Left ventricle myocardium inferior (tissue), 1 donor: ENCODE measurements at regions not wholly inside any gene's neighbourhood (a gene's known extent, or its start where the extent isn't known, plus 50 kb on each side); places are given as distances from the start of the nearest gene placed in this dataset.

Experiments used
- DNase-seq: peaks from one replicate; pipeline ENCODE4 v3.0.0-alpha.2; 2020
- H3K27ac ChIP-seq: fragments of 200-600 bp; replicated peaks from 2 replicates; pipeline ENCODE4 v1.8.0; 2021
- H3K27me3 ChIP-seq: fragments of 200-600 bp; 2 replicates; pipeline ENCODE4 v1.8.0; 2021; ENCODE audit warnings: low read depth
- H3K36me3 ChIP-seq: fragments of 200-600 bp; 2 replicates; pipeline ENCODE4 v1.8.0; 2021
- H3K4me1 ChIP-seq: fragments of 200-600 bp; 2 replicates; pipeline ENCODE4 v1.8.0; 2021
- H3K4me3 ChIP-seq: fragments of 200-600 bp; 2 replicates; pipeline ENCODE4 v1.8.0; 2021; ENCODE audit warnings: mild to moderate bottlenecking, moderate library complexity
- H3K9me3 ChIP-seq: fragments of 200-600 bp; replicated peaks from 2 replicates; pipeline ENCODE4 v1.8.0; 2021
- intact Hi-C: fragments of 100-400 bp; cut with micrococcal nuclease; formaldehyde crosslinking; loops from one replicate; pipeline ENCODE4 v1.11.0; 2022
- TF ChIP-seq, protein P1 (sequence below): fragments of 200-600 bp; IDR thresholded peaks from 2 replicates; pipeline ENCODE4 v1.8.0; 2021; ENCODE audit warnings: antibody characterized with exemption, mild to moderate bottlenecking, borderline replicate concordance
- donor health status: DM: no; HTN: yes; CAD: no; lungs with severe emphysema.

GRCh38 chr15:31552482-31553099, 226.0 kb downstream of the KLF13 start:
- H3K4me1 ChIP-seq, result peaks cover 22% of the 10 kb centered on the region
- H3K36me3 ChIP-seq, result no peaks in the 10 kb centered on the region
- H3K4me3 ChIP-seq, result no peak overlapping the region
- intact Hi-C loops, result no loop called here
- no peaks in the 10 kb centered on the region for H3K9me3 ChIP-seq
- TF ChIP-seq, protein P1, sequence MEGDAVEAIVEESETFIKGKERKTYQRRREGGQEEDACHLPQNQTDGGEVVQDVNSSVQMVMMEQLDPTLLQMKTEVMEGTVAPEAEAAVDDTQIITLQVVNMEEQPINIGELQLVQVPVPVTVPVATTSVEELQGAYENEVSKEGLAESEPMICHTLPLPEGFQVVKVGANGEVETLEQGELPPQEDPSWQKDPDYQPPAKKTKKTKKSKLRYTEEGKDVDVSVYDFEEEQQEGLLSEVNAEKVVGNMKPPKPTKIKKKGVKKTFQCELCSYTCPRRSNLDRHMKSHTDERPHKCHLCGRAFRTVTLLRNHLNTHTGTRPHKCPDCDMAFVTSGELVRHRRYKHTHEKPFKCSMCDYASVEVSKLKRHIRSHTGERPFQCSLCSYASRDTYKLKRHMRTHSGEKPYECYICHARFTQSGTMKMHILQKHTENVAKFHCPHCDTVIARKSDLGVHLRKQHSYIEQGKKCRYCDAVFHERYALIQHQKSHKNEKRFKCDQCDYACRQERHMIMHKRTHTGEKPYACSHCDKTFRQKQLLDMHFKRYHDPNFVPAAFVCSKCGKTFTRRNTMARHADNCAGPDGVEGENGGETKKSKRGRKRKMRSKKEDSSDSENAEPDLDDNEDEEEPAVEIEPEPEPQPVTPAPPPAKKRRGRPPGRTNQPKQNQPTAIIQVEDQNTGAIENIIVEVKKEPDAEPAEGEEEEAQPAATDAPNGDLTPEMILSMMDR, result no peak
- H3K27ac ChIP-seq, result no peak overlapping the region
- no peak for DNase-seq
- H3K27me3 ChIP-seq, result no peaks in the 10 kb centered on the region

DNA sequence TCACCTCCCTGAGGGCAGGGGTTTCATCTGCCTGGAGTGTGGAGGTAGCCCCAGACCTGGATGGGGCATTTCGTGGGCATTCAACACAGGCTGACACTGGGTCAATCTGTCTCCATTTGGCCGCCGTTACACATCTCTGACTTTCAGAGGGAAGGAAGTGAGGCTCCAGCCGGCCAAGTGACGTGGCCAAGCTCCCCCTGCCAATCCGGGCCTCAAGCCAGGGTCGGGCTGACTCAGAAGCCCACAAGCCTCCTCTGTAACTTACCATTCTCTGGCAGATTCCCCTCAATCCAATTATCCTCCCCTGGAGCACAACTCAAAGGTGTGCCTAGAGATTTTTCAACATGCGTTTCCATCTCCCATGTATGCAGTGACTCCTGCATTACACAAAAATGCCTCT, 227.6 kb downstream of the KLF13 start:
- intact Hi-C loops, result no loop called here
- Histone ChIP-seq H3K9me3 (no peaks in the 10 kb centered on the region), H3K27me3 (no peaks in the 10 kb centered on the region), H3K36me3 (no peaks in the 10 kb centered on the region), H3K27ac (peak overlapping the region; percentile 79), H3K4me1 (peaks cover 22% of the 10 kb centered on the region), H3K4me3 (no peak overlapping the region)
- peak; percentile 61 for DNase-seq
- TF ChIP-seq, protein P1, result no peak

DNA sequence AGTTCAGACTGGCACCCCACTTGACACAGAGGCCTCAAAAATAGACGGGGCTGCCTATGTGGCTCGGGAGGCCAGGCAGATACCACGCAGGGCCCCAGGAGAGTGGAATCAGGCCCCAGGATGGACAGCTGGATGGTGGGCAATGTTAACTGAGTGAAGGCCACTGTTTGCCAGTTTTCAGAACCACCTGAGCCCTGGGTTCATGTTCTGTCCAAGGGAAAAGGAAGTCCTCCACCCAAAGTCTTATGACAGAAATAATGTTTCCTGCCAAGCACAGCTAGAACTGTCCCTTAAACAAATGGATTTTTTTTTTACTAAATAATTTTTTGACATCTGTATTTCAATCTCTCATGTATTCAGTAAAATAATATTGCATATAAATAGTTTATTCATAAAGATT, 228.4 kb downstream of the KLF13 start:
- TF ChIP-seq, protein P1, result no peak
- peaks cover 22% of the 10 kb centered on the region for H3K4me1 ChIP-seq
- H3K27me3 ChIP-seq, result no peaks in the 10 kb centered on the region
- H3K36me3 ChIP-seq, result no peaks in the 10 kb centered on the region
- no peak for DNase-seq
- H3K9me3 ChIP-seq, result no peaks in the 10 kb centered on the region
- intact Hi-C loops, result no loop called here
- H3K27ac ChIP-seq, result peak overlapping the region; percentile 79
- H3K4me3 ChIP-seq, result no peak overlapping the region

- no peak overlapping the region for H3K4me3 ChIP-seq
- intact Hi-C loops, result no loop called here
- no peaks in the 10 kb centered on the region for H3K9me3 ChIP-seq
- H3K4me1 ChIP-seq, result peaks cover 22% of the 10 kb centered on the region
- TF ChIP-seq, protein P1, result no peak
- H3K36me3 ChIP-seq, result no peaks in the 10 kb centered on the region
- H3K27ac ChIP-seq, result no peak overlapping the region
- no peak for DNase-seq
- H3K27me3 ChIP-seq, result no peaks in the 10 kb centered on the region
These were observed 230.0 kb downstream of the KLF13 start for GRCh38 chr15:31556494-31557150.

DNA sequence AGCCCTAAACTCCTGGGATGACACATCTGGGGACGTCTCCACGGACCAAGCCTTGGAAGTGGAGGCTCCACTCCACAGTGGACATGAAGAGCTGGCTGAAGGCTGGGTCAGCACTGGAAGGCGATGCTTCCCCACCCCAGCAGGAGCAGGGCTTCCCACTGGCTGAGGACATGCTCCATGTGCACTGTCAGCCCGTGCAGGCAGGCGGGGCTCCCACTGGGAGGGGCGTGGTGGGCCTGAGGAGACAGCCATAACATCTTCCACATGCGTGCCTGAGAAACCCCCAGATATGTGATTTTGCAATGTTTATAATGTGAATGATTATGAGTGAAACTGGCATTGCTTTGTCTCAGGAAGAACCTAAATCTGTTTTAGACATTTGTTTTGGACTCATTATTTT, 231.3 kb downstream of the KLF13 start:
- Histone ChIP-seq H3K9me3 (no peaks in the 10 kb centered on the region), H3K27ac (no peak overlapping the region), H3K36me3 (no peaks in the 10 kb centered on the region), H3K4me1 (peaks cover 22% of the 10 kb centered on the region), H3K27me3 (no peaks in the 10 kb centered on the region), H3K4me3 (no peak overlapping the region)
- intact Hi-C loops, result no loop called here
- DNase-seq, result no peak
- TF ChIP-seq, protein P1, result no peak
